HEK293T (cell line): ENCODE measurements at regions not wholly inside any gene's neighbourhood (a gene's known extent, or its start where the extent isn't known, plus 50 kb on each side); places are given as distances from the start of the nearest gene placed in this dataset.

Source experiments
- ARNT ChIP-seq: fragments of 450-650 bp; IDR thresholded peaks from 2 replicates; pipeline ENCODE4 v1.6.1; 2017; ENCODE audit warnings: mild to moderate bottlenecking
- BHLHE40 ChIP-seq: fragments of 450-650 bp; IDR thresholded peaks from 2 replicates; pipeline ENCODE4 v1.6.1; 2016; ENCODE audit warnings: mild to moderate bottlenecking, moderate library complexity, borderline replicate concordance
- CTBP1 ChIP-seq: fragments of 450-650 bp; IDR thresholded peaks from 2 replicates; pipeline ENCODE4 v1.6.1; 2016; ENCODE audit warnings: borderline replicate concordance
- ELF4 ChIP-seq: fragments of 450-650 bp; IDR thresholded peaks from 2 replicates; pipeline ENCODE4 v1.6.1; 2017; ENCODE audit warnings: antibody characterized with exemption
- FOXK2 ChIP-seq: fragments of 450-650 bp; IDR thresholded peaks from 2 replicates; pipeline ENCODE4 v1.6.1; 2016; ENCODE audit warnings: mild to moderate bottlenecking
- FOXM1 ChIP-seq: fragments of 450-650 bp; IDR thresholded peaks from 2 replicates; pipeline ENCODE4 v1.6.1; 2017; ENCODE audit warnings: mild to moderate bottlenecking, borderline replicate concordance
- L3MBTL2 ChIP-seq: fragments of 450-650 bp; conservative IDR thresholded peaks from 2 replicates; pipeline ENCODE4 v1.6.1; 2016; ENCODE audit warnings: mild to moderate bottlenecking
- NFRKB ChIP-seq: fragments of 450-650 bp; IDR thresholded peaks from 2 replicates; pipeline ENCODE4 v1.6.1; 2016; ENCODE audit warnings: mild to moderate bottlenecking, moderate library complexity
- SP1 ChIP-seq: fragments of 450-650 bp; IDR thresholded peaks from 2 replicates; pipeline ENCODE4 v1.6.1; 2017
- SUZ12 ChIP-seq: fragments of 450-650 bp; IDR thresholded peaks from 2 replicates; pipeline ENCODE4 v1.6.1; 2016; ENCODE audit warnings: mild to moderate bottlenecking
- TARDBP ChIP-seq: fragments of 450-650 bp; IDR thresholded peaks from 2 replicates; pipeline ENCODE4 v1.6.1; 2016
- ZNF384 ChIP-seq: fragments of 450-650 bp; IDR thresholded peaks from 2 replicates; pipeline ENCODE4 v1.6.1; 2016
- TF ChIP-seq, protein P1 (sequence below): fragments of 450-650 bp; IDR thresholded peaks from 2 replicates; pipeline ENCODE4 v1.6.1; 2016

DNA sequence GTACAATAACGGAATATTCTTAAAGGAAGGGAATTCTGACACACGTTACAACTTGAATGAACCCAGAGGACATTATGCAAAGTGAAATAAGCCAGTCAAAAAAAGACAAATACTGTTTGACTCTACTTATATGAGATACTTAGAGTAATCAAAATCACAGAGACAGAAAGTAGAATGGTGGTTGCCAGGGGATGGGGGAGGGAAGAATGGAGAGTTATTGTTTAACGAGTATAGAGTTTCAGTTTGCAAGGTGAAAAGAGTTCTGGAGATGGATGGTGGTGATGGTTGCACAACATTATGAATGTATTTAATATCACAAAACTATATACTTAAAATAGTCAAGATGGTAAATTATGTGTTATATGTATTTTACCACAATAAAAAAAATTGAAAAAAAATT, 112.9 kb upstream of the ARHGEF3 start:
- no peak for TF ChIP-seq FOXM1
- TF ChIP-seq ARNT: no peak
- no peak for TF ChIP-seq SP1
- TF ChIP-seq BHLHE40: no peak
- TF ChIP-seq ZNF384: no peak
- TF ChIP-seq TARDBP: no peak
- TF ChIP-seq NFRKB: no peak
- no peak for TF ChIP-seq CTBP1
- no peak for TF ChIP-seq FOXK2
- no peak for TF ChIP-seq L3MBTL2
- TF ChIP-seq, protein P1, sequence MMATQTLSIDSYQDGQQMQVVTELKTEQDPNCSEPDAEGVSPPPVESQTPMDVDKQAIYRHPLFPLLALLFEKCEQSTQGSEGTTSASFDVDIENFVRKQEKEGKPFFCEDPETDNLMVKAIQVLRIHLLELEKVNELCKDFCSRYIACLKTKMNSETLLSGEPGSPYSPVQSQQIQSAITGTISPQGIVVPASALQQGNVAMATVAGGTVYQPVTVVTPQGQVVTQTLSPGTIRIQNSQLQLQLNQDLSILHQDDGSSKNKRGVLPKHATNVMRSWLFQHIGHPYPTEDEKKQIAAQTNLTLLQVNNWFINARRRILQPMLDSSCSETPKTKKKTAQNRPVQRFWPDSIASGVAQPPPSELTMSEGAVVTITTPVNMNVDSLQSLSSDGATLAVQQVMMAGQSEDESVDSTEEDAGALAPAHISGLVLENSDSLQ: no peak
- TF ChIP-seq SUZ12: no peak
- TF ChIP-seq ELF4: no peak
